EH (cell line): ENCODE measurements at regions not wholly inside any gene's neighbourhood (a gene's known extent, or its start where the extent isn't known, plus 50 kb on each side); places are given as distances from the start of the nearest gene placed in this dataset.
"Not testable (repeated sequence)": the region's sequence is repeated elsewhere in the genome, so short reads cannot be mapped to it uniquely, and the experiment has no call there.

ENCODE experiments used
- DNase-seq: peaks from one replicate; pipeline ENCODE4 v3.0.0-alpha.2; 2015; ENCODE audit warnings: low read depth

- DNase-seq, result no peak
Observed at GRCh38 chr10:15428681-15429080, 57.6 kb upstream of the FAM171A1 start.

- DNase-seq, result peak; percentile 70
Observed at GRCh38 chr10:15427843-15428414, 56.8 kb upstream of the FAM171A1 start.

GRCh38 chr10:15426558-15426957 lies 55.5 kb upstream of the FAM171A1 start:
- DNase-seq, result no peak

GRCh38 chr10:15426115-15426514 lies 55.0 kb upstream of the FAM171A1 start:
- no peak for DNase-seq

- not testable (repeated sequence) for DNase-seq
Observed at GRCh38 chr10:15421875-15422274, 50.8 kb upstream of the FAM171A1 start.
